ENCODE measurements at regions not wholly inside any gene's neighbourhood (a gene's known extent, or its start where the extent isn't known, plus 50 kb on each side); places are given as distances from the start of the nearest gene placed in this dataset.
"Not testable (repeated sequence)": the region's sequence is repeated elsewhere in the genome, so short reads cannot be mapped to it uniquely, and the experiment has no call there.

- DNase-seq (ENCODE audit: low spot score), result no peak
Measured at GRCh38 chr6:16904957-16905356, 143.7 kb upstream of the ATXN1 start.

DNA sequence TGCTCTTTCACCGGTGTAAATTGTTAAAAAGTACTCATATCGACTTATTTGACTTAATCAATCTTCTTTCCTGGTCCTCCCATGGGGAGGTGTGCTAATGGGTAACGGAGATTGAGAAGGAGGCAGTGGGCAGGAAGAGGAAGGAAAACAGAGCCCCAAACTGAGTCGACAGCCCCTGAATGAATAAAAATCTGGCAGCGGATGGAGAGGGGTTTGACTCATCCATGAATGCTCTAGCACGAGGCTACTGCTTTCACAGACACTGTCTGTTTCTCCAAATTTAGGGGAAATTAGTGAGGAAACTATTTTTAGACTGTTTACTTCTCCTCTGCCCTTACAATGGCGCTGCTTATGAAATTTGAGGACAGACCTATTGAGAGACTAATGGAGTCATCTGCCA is 142.2 kb upstream of the ATXN1 start:
- peak; percentile 39 for DNase-seq (ENCODE audit: low spot score)

DNA sequence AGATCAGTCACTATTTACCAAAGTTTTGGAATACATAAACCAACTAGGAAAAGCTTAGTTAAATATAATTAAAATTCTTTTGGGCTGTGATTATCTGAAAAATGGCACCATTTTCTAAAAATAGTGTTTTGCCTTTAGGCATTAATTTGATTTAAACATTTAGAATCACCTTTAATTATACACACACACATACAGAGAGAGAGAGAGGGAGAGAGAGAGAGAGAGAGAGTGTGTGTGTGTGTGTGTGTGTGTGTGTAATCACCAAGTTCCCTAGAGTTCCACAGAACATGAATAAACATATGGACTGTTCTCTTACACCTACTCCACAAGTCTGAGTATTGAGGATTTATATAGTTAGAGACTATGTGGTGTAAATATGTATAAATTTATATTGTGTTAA is 141.2 kb upstream of the ATXN1 start:
- DNase-seq (ENCODE audit: low spot score), result no peak

GRCh38 chr6:16901782-16902181 is 140.5 kb upstream of the ATXN1 start:
- DNase-seq (ENCODE audit: low spot score), result no peak

GRCh38 chr6:16901306-16901705 is 140.0 kb upstream of the ATXN1 start:
- no peak for DNase-seq (ENCODE audit: low spot score)

GRCh38 chr6:16898640-16899396 is 137.6 kb upstream of the ATXN1 start:
- DNase-seq (ENCODE audit: low spot score), result no peak

DNA sequence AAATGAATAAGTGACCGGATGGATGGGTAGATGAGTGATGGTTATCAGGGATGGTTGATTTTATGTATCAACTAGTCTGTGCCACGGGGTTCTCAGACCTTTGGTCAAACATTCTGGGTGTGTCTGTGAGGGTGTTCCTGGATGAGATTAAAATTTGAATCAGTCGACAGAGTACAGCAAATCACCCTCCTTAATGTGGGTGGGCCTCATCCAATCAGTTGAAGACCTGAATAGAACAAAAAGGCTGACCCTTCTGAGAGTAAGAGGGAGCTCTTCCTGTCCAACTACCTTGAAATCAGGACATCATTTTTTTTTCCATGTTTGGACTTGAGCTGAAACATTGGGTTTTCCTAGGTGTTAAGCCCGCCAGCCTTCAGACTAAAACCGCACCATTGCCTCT is 136.4 kb upstream of the ATXN1 start:
- DNase-seq (ENCODE audit: low spot score), result no peak

DNA sequence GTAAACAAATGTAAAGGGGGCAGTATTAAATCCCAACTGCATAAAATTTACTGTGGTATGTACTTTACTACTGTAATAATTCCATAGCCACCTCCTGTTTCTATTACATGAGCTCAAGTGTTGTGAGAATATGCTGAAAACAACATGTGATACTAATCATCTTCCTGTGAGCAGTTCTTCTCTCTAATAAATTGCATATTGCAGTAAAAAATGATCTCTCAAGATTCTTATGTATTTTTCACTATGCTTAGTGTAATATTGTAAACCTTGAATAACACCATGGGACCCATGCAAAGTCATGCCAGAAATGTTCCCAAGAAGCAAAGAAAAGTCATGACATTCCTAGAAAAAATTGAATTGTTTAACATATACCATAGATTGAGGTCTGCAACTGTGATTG is 133.0 kb upstream of the ATXN1 start:
- no peak for DNase-seq (ENCODE audit: low spot score)

- not testable (repeated sequence) for DNase-seq (ENCODE audit: low spot score)
Measured at GRCh38 chr6:16891110-16891509, 129.8 kb upstream of the ATXN1 start.

GRCh38 chr6:16885411-16886160 is 124.3 kb upstream of the ATXN1 start:
- no peak for DNase-seq (ENCODE audit: low spot score)

DNA sequence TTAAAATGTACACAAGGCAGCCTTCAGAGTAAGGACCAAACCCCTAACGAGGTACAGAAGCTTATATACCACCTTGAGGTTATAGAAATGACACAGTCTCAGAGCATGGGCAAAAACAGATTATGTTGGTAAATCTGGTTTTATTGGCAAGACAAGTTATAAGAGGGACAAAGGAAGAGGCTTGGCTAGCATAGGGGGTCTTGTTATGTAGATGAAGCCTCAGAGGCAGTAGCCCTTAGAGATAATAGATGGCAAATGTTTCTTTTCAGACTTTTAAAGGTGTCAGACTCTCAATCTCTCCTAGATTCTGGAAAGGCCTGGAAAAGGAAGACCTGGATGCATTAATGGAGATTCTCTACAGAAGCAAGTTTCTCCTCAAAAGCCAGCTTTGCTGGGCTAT is 123.3 kb upstream of the ATXN1 start:
- DNase-seq (ENCODE audit: low spot score), result no peak

GRCh38 chr6:16883414-16883813 is 122.2 kb upstream of the ATXN1 start:
- no peak for DNase-seq (ENCODE audit: low spot score)

- no peak for DNase-seq (ENCODE audit: low spot score)
Measured at GRCh38 chr6:16882230-16882629, 121.0 kb upstream of the ATXN1 start.

- not testable (repeated sequence) for DNase-seq (ENCODE audit: low spot score)
Measured at GRCh38 chr6:16876852-16877251, 115.6 kb upstream of the ATXN1 start.

GRCh38 chr6:16876201-16876600 is 114.9 kb upstream of the ATXN1 start:
- peak; percentile 51 for DNase-seq (ENCODE audit: low spot score)

DNA sequence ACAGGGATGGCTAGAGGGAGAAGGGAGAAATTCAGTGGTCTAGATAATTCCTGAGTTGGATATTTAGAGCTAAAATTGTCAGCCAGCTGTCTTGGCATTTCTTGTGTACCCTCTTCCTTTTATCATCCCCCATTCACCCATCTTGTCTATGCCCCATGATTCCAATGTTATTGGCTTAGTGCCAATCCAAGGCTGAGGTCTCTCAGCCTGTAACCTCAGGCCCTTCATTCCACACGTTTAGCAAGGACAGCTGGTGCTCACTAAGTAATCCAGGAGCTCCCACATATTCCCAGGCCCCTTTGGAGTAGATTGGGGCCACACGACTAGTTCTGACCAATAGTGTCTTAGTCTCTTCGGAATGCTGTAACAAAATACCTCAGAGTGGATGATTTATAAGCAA is 112.4 kb upstream of the ATXN1 start:
- no peak for DNase-seq (ENCODE audit: low spot score)

- no peak for DNase-seq (ENCODE audit: low spot score)
Measured at GRCh38 chr6:16872543-16873235, 111.4 kb upstream of the ATXN1 start.

DNA sequence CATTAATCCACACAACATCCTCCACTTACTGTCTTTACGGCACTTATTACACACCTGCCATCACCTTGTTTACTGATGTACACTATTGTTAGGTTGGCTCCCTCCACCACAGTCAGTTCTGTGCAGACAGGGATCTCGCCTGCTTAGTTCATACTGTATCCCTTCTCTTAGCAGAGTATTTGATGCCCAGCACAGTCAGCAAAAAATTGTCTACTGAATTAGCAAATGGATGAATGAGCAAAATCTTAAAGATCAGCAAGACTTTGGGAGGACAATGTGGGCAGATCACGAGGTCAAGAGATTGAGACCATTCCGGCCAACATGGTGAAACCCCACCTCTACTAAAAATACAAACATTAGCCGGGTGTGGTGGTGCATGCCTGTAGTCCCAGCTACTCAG is 109.8 kb upstream of the ATXN1 start:
- no peak for DNase-seq (ENCODE audit: low spot score)

- peak; percentile 61 for DNase-seq (ENCODE audit: low spot score)
Measured at GRCh38 chr6:16868968-16869367, 107.7 kb upstream of the ATXN1 start.

- no peak for DNase-seq (ENCODE audit: low spot score)
Measured at GRCh38 chr6:16857969-16858592, 96.8 kb upstream of the ATXN1 start.

DNA sequence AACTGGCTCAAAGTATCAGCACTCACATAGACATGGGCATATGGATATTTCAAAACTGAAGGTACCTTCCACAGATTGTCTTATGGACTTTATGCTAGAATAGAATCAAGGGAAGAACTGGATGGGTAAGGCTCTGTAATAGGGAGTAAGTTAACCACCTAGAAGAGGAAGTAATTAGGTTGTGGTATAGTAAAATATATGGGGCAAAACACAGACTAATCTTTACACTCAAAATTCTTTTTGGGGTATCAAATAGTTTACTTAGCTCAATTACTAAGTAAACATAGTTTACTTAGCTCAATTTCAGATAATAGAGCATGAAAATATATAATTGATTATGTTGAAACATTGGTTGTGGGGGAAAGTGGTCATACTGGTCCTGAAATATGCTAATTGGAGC is 94.2 kb upstream of the ATXN1 start:
- no peak for DNase-seq (ENCODE audit: low spot score)

DNA sequence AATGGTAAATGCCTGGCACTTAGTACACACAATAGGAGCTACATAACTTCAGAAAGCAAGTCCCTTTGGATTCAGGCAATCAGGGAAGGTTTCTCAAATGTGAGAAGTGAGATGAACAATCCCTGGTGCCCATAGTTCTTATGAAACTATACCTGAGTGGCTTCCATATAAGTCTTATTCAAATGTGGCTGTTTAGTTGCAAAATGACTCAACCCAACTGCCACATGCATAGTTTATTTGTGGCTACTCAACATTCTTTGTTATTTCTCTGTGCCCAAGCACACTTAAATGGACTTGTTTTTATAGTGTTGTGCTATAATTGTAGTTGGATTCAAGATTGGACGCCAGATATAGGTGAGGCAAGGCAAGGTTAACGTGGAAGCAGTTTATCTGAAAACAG is 93.7 kb upstream of the ATXN1 start:
- DNase-seq (ENCODE audit: low spot score), result peak; percentile 41
